ENCODE measurements at regions not wholly inside any gene's neighbourhood (a gene's known extent, or its start where the extent isn't known, plus 50 kb on each side); places are given as distances from the start of the nearest gene placed in this dataset.

- Mint-ChIP-seq H3K9me3 (no peaks in the 10 kb centered on the region), H3K4me1 (ENCODE audit: low read depth) (no peaks in the 10 kb centered on the region), H3K36me3 (ENCODE audit: low read depth) (no peaks in the 10 kb centered on the region), H3K27me3 (no peaks in the 10 kb centered on the region), H3K27ac (no peak overlapping the region), H3K4me3 (no peak overlapping the region)
- intact Hi-C loops (cut with micrococcal nuclease) = no loop called here
Observed at GRCh38 chr5:106584268-106584667, 1086.5 kb downstream of the EFNA5 start.

- intact Hi-C loops (cut with micrococcal nuclease) = no loop called here
- Mint-ChIP-seq H3K4me3 (no peak overlapping the region), H3K36me3 (ENCODE audit: low read depth) (no peaks in the 10 kb centered on the region), H3K4me1 (ENCODE audit: low read depth) (no peaks in the 10 kb centered on the region), H3K9me3 (no peaks in the 10 kb centered on the region), H3K27ac (no peak overlapping the region), H3K27me3 (no peaks in the 10 kb centered on the region)
Observed at GRCh38 chr5:106578736-106579135, 1092.0 kb downstream of the EFNA5 start.

- Mint-ChIP-seq H3K9me3 (peaks cover 8% of the 10 kb centered on the region), H3K4me1 (ENCODE audit: low read depth) (no peaks in the 10 kb centered on the region), H3K27ac (no peak overlapping the region), H3K4me3 (no peak overlapping the region), H3K27me3 (no peaks in the 10 kb centered on the region), H3K36me3 (ENCODE audit: low read depth) (no peaks in the 10 kb centered on the region)
- intact Hi-C loops (cut with micrococcal nuclease) = no loop called here
Observed at GRCh38 chr5:106574820-106575219, 1095.9 kb downstream of the EFNA5 start.

- Mint-ChIP-seq H3K4me3 (no peak overlapping the region), H3K27me3 (no peaks in the 10 kb centered on the region), H3K27ac (no peak overlapping the region), H3K36me3 (ENCODE audit: low read depth) (no peaks in the 10 kb centered on the region), H3K4me1 (ENCODE audit: low read depth) (no peaks in the 10 kb centered on the region), H3K9me3 (peaks cover 23% of the 10 kb centered on the region)
- intact Hi-C loops (cut with micrococcal nuclease) = no loop called here
Observed at GRCh38 chr5:106566031-106566430, 1104.7 kb downstream of the EFNA5 start.

GRCh38 chr5:106545325-106545724 is 1125.4 kb downstream of the EFNA5 start:
- Mint-ChIP-seq H3K27me3 (no peaks in the 10 kb centered on the region), H3K4me1 (ENCODE audit: low read depth) (no peaks in the 10 kb centered on the region), H3K9me3 (peaks cover 52% of the 10 kb centered on the region), H3K4me3 (no peak overlapping the region), H3K27ac (no peak overlapping the region), H3K36me3 (ENCODE audit: low read depth) (no peaks in the 10 kb centered on the region)
- intact Hi-C loops (cut with micrococcal nuclease) = no loop called here

GRCh38 chr5:106543330-106543729 is 1127.4 kb downstream of the EFNA5 start:
- Mint-ChIP-seq H3K4me1 (ENCODE audit: low read depth) (no peaks in the 10 kb centered on the region), H3K9me3 (peaks cover 72% of the 10 kb centered on the region), H3K27me3 (no peaks in the 10 kb centered on the region), H3K27ac (no peak overlapping the region), H3K4me3 (no peak overlapping the region), H3K36me3 (ENCODE audit: low read depth) (no peaks in the 10 kb centered on the region)
- intact Hi-C loops (cut with micrococcal nuclease) = no loop called here

- intact Hi-C loops (cut with micrococcal nuclease) = no loop called here
- H3K36me3 Mint-ChIP-seq (ENCODE audit: low read depth) = no peaks in the 10 kb centered on the region
- H3K27ac Mint-ChIP-seq = no peak overlapping the region
- no peaks in the 10 kb centered on the region for H3K27me3 Mint-ChIP-seq
- H3K9me3 Mint-ChIP-seq = peaks cover 8% of the 10 kb centered on the region
- no peak overlapping the region for H3K4me3 Mint-ChIP-seq
- no peaks in the 10 kb centered on the region for H3K4me1 Mint-ChIP-seq (ENCODE audit: low read depth)
Observed at GRCh38 chr5:106530150-106530549, 1140.6 kb downstream of the EFNA5 start.

GRCh38 chr5:106525438-106525837 is 1145.3 kb downstream of the EFNA5 start:
- Mint-ChIP-seq H3K9me3 (no peaks in the 10 kb centered on the region), H3K36me3 (ENCODE audit: low read depth) (no peaks in the 10 kb centered on the region), H3K4me1 (ENCODE audit: low read depth) (no peaks in the 10 kb centered on the region), H3K4me3 (no peak overlapping the region), H3K27ac (no peak overlapping the region), H3K27me3 (no peaks in the 10 kb centered on the region)
- intact Hi-C loops (cut with micrococcal nuclease) = no loop called here

- no peak overlapping the region for H3K27ac Mint-ChIP-seq
- no peaks in the 10 kb centered on the region for H3K27me3 Mint-ChIP-seq
Observed at GRCh38 chr5:106523852-106524251, 1146.9 kb downstream of the EFNA5 start.

GRCh38 chr5:106522296-106522695 is 1148.4 kb downstream of the EFNA5 start:
- Mint-ChIP-seq H3K4me3 (no peak overlapping the region), H3K27me3 (no peaks in the 10 kb centered on the region), H3K9me3 (no peaks in the 10 kb centered on the region), H3K4me1 (ENCODE audit: low read depth) (no peaks in the 10 kb centered on the region), H3K27ac (no peak overlapping the region), H3K36me3 (ENCODE audit: low read depth) (no peaks in the 10 kb centered on the region)
- intact Hi-C loops (cut with micrococcal nuclease) = no loop called here

More at GRCh38 chr5:106523852-106524251, 1146.9 kb downstream of the EFNA5 start:
- H3K4me1 Mint-ChIP-seq (ENCODE audit: low read depth) = no peaks in the 10 kb centered on the region
- intact Hi-C loops (cut with micrococcal nuclease) = no loop called here
- H3K36me3 Mint-ChIP-seq (ENCODE audit: low read depth) = no peaks in the 10 kb centered on the region
- H3K9me3 Mint-ChIP-seq = no peaks in the 10 kb centered on the region
- H3K4me3 Mint-ChIP-seq = no peak overlapping the region

GRCh38 chr5:106521701-106522100 is 1149.0 kb downstream of the EFNA5 start:
- no peak overlapping the region for H3K27ac Mint-ChIP-seq
- H3K9me3 Mint-ChIP-seq = no peaks in the 10 kb centered on the region
- no peaks in the 10 kb centered on the region for H3K36me3 Mint-ChIP-seq (ENCODE audit: low read depth)
- no peaks in the 10 kb centered on the region for H3K27me3 Mint-ChIP-seq
- intact Hi-C loops (cut with micrococcal nuclease) = no loop called here
- H3K4me3 Mint-ChIP-seq = no peak overlapping the region
- no peaks in the 10 kb centered on the region for H3K4me1 Mint-ChIP-seq (ENCODE audit: low read depth)

- H3K9me3 Mint-ChIP-seq = no peaks in the 10 kb centered on the region
- no peaks in the 10 kb centered on the region for H3K36me3 Mint-ChIP-seq (ENCODE audit: low read depth)
- no peaks in the 10 kb centered on the region for H3K4me1 Mint-ChIP-seq (ENCODE audit: low read depth)
- intact Hi-C loops (cut with micrococcal nuclease) = no loop called here
- H3K27me3 Mint-ChIP-seq = no peaks in the 10 kb centered on the region
- H3K27ac Mint-ChIP-seq = no peak overlapping the region
- H3K4me3 Mint-ChIP-seq = no peak overlapping the region
Observed at GRCh38 chr5:106510321-106510720, 1160.4 kb downstream of the EFNA5 start.

- Mint-ChIP-seq H3K9me3 (no peaks in the 10 kb centered on the region), H3K4me1 (ENCODE audit: low read depth) (no peaks in the 10 kb centered on the region), H3K36me3 (ENCODE audit: low read depth) (no peaks in the 10 kb centered on the region), H3K4me3 (no peak overlapping the region), H3K27me3 (no peaks in the 10 kb centered on the region), H3K27ac (no peak overlapping the region)
- intact Hi-C loops (cut with micrococcal nuclease) = no loop called here
Observed at GRCh38 chr5:106508894-106509293, 1161.8 kb downstream of the EFNA5 start.

GRCh38 chr5:106493910-106494309 is 1176.8 kb downstream of the EFNA5 start:
- Mint-ChIP-seq H3K36me3 (ENCODE audit: low read depth) (no peaks in the 10 kb centered on the region), H3K9me3 (peaks cover 7% of the 10 kb centered on the region), H3K27me3 (no peaks in the 10 kb centered on the region), H3K27ac (no peak overlapping the region), H3K4me3 (no peak overlapping the region), H3K4me1 (ENCODE audit: low read depth) (no peaks in the 10 kb centered on the region)
- intact Hi-C loops (cut with micrococcal nuclease) = no loop called here

GRCh38 chr5:106489004-106489403 is 1181.7 kb downstream of the EFNA5 start:
- no peaks in the 10 kb centered on the region for H3K4me1 Mint-ChIP-seq (ENCODE audit: low read depth)
- H3K4me3 Mint-ChIP-seq = no peak overlapping the region
- peaks cover 7% of the 10 kb centered on the region for H3K9me3 Mint-ChIP-seq
- H3K27me3 Mint-ChIP-seq = no peaks in the 10 kb centered on the region
- intact Hi-C loops (cut with micrococcal nuclease) = no loop called here
- H3K36me3 Mint-ChIP-seq (ENCODE audit: low read depth) = no peaks in the 10 kb centered on the region
- no peak overlapping the region for H3K27ac Mint-ChIP-seq
